HCT116 (cell line): ENCODE measurements at regions not wholly inside any gene's neighbourhood (a gene's known extent, or its start where the extent isn't known, plus 50 kb on each side); places are given as distances from the start of the nearest gene placed in this dataset.

Experiments
- CBX3 ChIP-seq: IDR thresholded peaks from 2 replicates; pipeline ENCODE4 v1.6.1; 2012; ENCODE audit warnings: low read depth
- EZH2 ChIP-seq: fragments of 200-600 bp; sonication (generic); IDR thresholded peaks from 2 replicates; pipeline ENCODE4 v1.6.1; 2017; ENCODE audit warnings: antibody characterized with exemption, mixed run types
- ZFX ChIP-seq: fragments of 450-650 bp; IDR thresholded peaks from 2 replicates; pipeline ENCODE4 v1.6.1; 2017
- TF ChIP-seq, protein P1 (sequence below), 3 experiments: fragments of 200-600 bp in 1 of 3; sonication (generic) in 1 of 3; IDR thresholded peaks in 2 of 3; conservative IDR thresholded peaks in 1 of 3; 2 replicates each; pipeline ENCODE4 v1.5.1; 2012 to 2017; ENCODE audit warnings: low read depth in 2 of 3, low read length in 2 of 3, antibody characterized with exemption in 1 of 3, borderline replicate concordance in 1 of 3, control low read depth in 1 of 3, mild to moderate bottlenecking in 1 of 3, mixed read lengths in 1 of 3, mixed run types in 1 of 3, moderate library complexity in 1 of 3; ENCODE audit not compliant: insufficient read depth in 1 of 3

- TF ChIP-seq EZH2 (no peak), ZFX (no peak), CBX3 (no peak)
- TF ChIP-seq, protein P1, sequence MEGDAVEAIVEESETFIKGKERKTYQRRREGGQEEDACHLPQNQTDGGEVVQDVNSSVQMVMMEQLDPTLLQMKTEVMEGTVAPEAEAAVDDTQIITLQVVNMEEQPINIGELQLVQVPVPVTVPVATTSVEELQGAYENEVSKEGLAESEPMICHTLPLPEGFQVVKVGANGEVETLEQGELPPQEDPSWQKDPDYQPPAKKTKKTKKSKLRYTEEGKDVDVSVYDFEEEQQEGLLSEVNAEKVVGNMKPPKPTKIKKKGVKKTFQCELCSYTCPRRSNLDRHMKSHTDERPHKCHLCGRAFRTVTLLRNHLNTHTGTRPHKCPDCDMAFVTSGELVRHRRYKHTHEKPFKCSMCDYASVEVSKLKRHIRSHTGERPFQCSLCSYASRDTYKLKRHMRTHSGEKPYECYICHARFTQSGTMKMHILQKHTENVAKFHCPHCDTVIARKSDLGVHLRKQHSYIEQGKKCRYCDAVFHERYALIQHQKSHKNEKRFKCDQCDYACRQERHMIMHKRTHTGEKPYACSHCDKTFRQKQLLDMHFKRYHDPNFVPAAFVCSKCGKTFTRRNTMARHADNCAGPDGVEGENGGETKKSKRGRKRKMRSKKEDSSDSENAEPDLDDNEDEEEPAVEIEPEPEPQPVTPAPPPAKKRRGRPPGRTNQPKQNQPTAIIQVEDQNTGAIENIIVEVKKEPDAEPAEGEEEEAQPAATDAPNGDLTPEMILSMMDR (IDR thresholded peaks at IDR 0.05 in 2 of 3, conservative IDR thresholded peaks at IDR 0.05 in 1 of 3; ENCODE audit: borderline replicate concordance in 1 of 3, insufficient read depth in 1 of 3, low read depth in 2 of 3, low read length in 2 of 3), result no peak
Measured at GRCh38 chr5:125281667-125282066, 535.2 kb upstream of the ZNF608 start.
